SK-N-SH (cell line): ENCODE measurements at regions not wholly inside any gene's neighbourhood (a gene's known extent, or its start where the extent isn't known, plus 50 kb on each side); places are given as distances from the start of the nearest gene placed in this dataset.

ENCODE experiments used
- CTCF ChIA-PET: fragments of 300-600, 350-600 bp; formaldehyde crosslinking; extraction: SDS; loops from one replicate; lab custom pipeline; 2021; lab: Yijun Ruan, JAX
- POLR2A ChIA-PET: fragments of 350-600 bp; sonication (Branson Sonifier 250); formaldehyde crosslinking; extraction: SDS; loops from one replicate; lab custom pipeline; 2020; ENCODE audit warnings: antibody characterized with exemption, inconsistent platforms; lab: Yijun Ruan, JAX
- DNase-seq: peaks from one replicate; pipeline ENCODE4 v3.0.0; 2012
- H2AFZ ChIP-seq: fragments of 200-600 bp; sonication (generic); 2 replicates; pipeline ENCODE4 v1.8.1; 2016; ENCODE audit warnings: antibody characterized with exemption, mild to moderate bottlenecking, low read depth
- H3F3A ChIP-seq: fragments of 200-600 bp; sonication (generic); replicated peaks from 2 replicates; pipeline ENCODE3; 2016; ENCODE audit warnings: antibody characterized with exemption, mild to moderate bottlenecking; ENCODE audit not compliant: insufficient read depth
- H3K27ac ChIP-seq, 2 experiments: fragments of 200-500 bp in 1 of 2; fragments of 200-600 bp in 1 of 2; sonication (Bioruptor generic) in 1 of 2; sonication (generic), shearing (Covaris generic) in 1 of 2; 2 replicates each; pipeline versions ENCODE4 v1.5.1 to v1.6.1; 2014 to 2016; ENCODE audit warnings: low read depth in 2 of 2, inconsistent platforms in 1 of 2, low read length in 1 of 2, mild to moderate bottlenecking in 1 of 2, mixed read lengths in 1 of 2
- H3K27me3 ChIP-seq: fragments of 200-600 bp; sonication (generic), shearing (Covaris generic); 2 replicates; pipeline ENCODE4 v1.6.1; 2016; ENCODE audit warnings: mixed run types; ENCODE audit not compliant: insufficient read depth
- H3K36me3 ChIP-seq, 2 experiments: fragments of 200-500 bp in 1 of 2; fragments of 200-600 bp in 1 of 2; sonication (Bioruptor generic) in 1 of 2; sonication (generic) in 1 of 2; replicated peaks in 1 of 2; 2 replicates each; pipeline versions ENCODE3 to v1.5.1; 2014 to 2016; ENCODE audit warnings: low read length in 1 of 2, mild to moderate bottlenecking in 1 of 2; ENCODE audit not compliant: insufficient read depth in 2 of 2, control insufficient read depth in 1 of 2
- H3K4me1 ChIP-seq, 2 experiments: fragments of 200-500 bp in 1 of 2; fragments of 200-600 bp in 1 of 2; sonication (Bioruptor generic) in 1 of 2; sonication (generic), shearing (Covaris generic) in 1 of 2; 2 replicates each; pipeline versions ENCODE4 v1.5.1 to v1.6.1; 2014 to 2016; ENCODE audit warnings: low read depth in 1 of 2, low read length in 1 of 2, mixed run types in 1 of 2; ENCODE audit not compliant: insufficient read depth in 2 of 2, control insufficient read depth in 1 of 2
- H3K4me2 ChIP-seq: fragments of 200-600 bp; sonication (generic), shearing (Covaris generic); 2 replicates; pipeline ENCODE4 v1.6.1; 2017; ENCODE audit warnings: mixed run types
- H3K4me3 ChIP-seq, 2 experiments: fragments of 200-500 bp in 1 of 2; fragments of 200-600 bp in 1 of 2; sonication (Bioruptor generic) in 1 of 2; sonication (generic), shearing (Covaris generic) in 1 of 2; 2 replicates each; pipeline versions ENCODE4 v1.5.1 to v1.8.1; 2014 to 2016; ENCODE audit warnings: low read depth in 2 of 2, inconsistent platforms in 1 of 2, low read length in 1 of 2, mild to moderate bottlenecking in 1 of 2, mixed read lengths in 1 of 2, moderate library complexity in 1 of 2
- H3K79me2 ChIP-seq: fragments of 200-600 bp; sonication (generic); 2 replicates; pipeline ENCODE4 v1.8.1; 2017; ENCODE audit warnings: mild to moderate bottlenecking; ENCODE audit not compliant: insufficient read depth
- H3K9ac ChIP-seq: fragments of 200-600 bp; sonication (generic); 2 replicates; pipeline ENCODE4 v1.6.1; 2017; ENCODE audit warnings: mixed run types
- H3K9me2 ChIP-seq: fragments of 200-600 bp; sonication (generic); 2 replicates; pipeline ENCODE4 v1.6.1; 2017; ENCODE audit warnings: mixed run types
- H3K9me3 ChIP-seq: fragments of 200-600 bp; sonication (generic); 2 replicates; pipeline ENCODE4 v1.6.1; 2017; ENCODE audit warnings: mixed run types, mild to moderate bottlenecking, moderate library complexity
- H4K20me1 ChIP-seq: fragments of 200-600 bp; sonication (generic); 2 replicates; pipeline ENCODE4 v1.6.1; 2017; ENCODE audit warnings: mild to moderate bottlenecking, mixed run types; ENCODE audit not compliant: insufficient read depth
- CHD2 ChIP-seq: fragments of 150-350 bp; IDR thresholded peaks from 2 replicates; pipeline ENCODE4 v1.6.1; 2018; ENCODE audit warnings: low read length; ENCODE audit not compliant: partially characterized antibody
- CTCF ChIP-seq: fragments of 200-600 bp; sonication (generic); IDR thresholded peaks from 2 replicates; pipeline ENCODE4 v1.6.1; 2017; ENCODE audit warnings: antibody characterized with exemption, mild to moderate bottlenecking, moderate library complexity
- ELF1 ChIP-seq: IDR thresholded peaks from 2 replicates; pipeline ENCODE4 v1.4.0; 2012
- EZH2phosphoT487 ChIP-seq: fragments of 200-600 bp; sonication (generic); IDR thresholded peaks from 2 replicates; pipeline ENCODE4 v1.6.1; 2017; ENCODE audit warnings: low read depth, mixed run types, mild to moderate bottlenecking, antibody characterized with exemption, moderate library complexity, borderline replicate concordance
- FOSL2 ChIP-seq: IDR thresholded peaks from 2 replicates; pipeline ENCODE4 v1.4.0; 2012; ENCODE audit warnings: low read depth, mild to moderate bottlenecking, moderate library complexity, borderline replicate concordance
- GABPA ChIP-seq: IDR thresholded peaks from 2 replicates; pipeline ENCODE4 v1.4.0; 2012; ENCODE audit warnings: low read depth, mild to moderate bottlenecking
- JUND ChIP-seq: IDR thresholded peaks from 2 replicates; pipeline ENCODE4 v1.4.0; 2012
- MXI1 ChIP-seq: IDR thresholded peaks from 2 replicates; pipeline ENCODE4 v1.6.1; 2012; ENCODE audit warnings: mild to moderate bottlenecking, low read depth, low read length, improper control_type of control experiment
- NFIC ChIP-seq: IDR thresholded peaks from 2 replicates; pipeline ENCODE4 v1.4.0; 2012; ENCODE audit warnings: borderline replicate concordance
- PBX3 ChIP-seq: IDR thresholded peaks from 2 replicates; pipeline ENCODE4; 2012
- TCF12 ChIP-seq: IDR thresholded peaks from 2 replicates; pipeline ENCODE4 v1.4.0; 2012
- USF1 ChIP-seq: IDR thresholded peaks from 2 replicates; pipeline ENCODE4 v1.4.0; 2012; ENCODE audit warnings: low read depth, borderline replicate concordance
- ZBTB33 ChIP-seq: IDR thresholded peaks from 2 replicates; pipeline ENCODE4 v1.4.0; 2012; ENCODE audit warnings: low read depth, borderline replicate concordance
- WGBS: methylation state at CpG from one replicate; pipeline ENCODE4 v1.1.6; 2017; ENCODE audit warnings: low lambda C conversion rate; 5-methylcytosine and 5-hydroxymethylcytosine counted together

GRCh38 chr5:133830911-133831310 is 137.5 kb downstream of the C5orf15 start:
- 54% methylated on average over 3 of the region's 3 CpGs for WGBS
- Histone ChIP-seq H2AFZ (no peak overlapping the region), H3K4me1 (peaks cover 0 to 1% of the 10 kb centered on the region in 2 experiments; a peak in 1 of 4 replicates), H3K9ac (no peak overlapping the region), H3K27me3 (no peaks in the 10 kb centered on the region), H3F3A (no peaks in the 10 kb centered on the region), H3K4me2 (no peak overlapping the region), H3K4me3 (no peak overlapping the region), H3K27ac (no peak overlapping the region), H3K9me3 (no peaks in the 10 kb centered on the region), H4K20me1 (no peaks in the 10 kb centered on the region), H3K79me2 (no peaks in the 10 kb centered on the region), H3K36me3 (no peaks in the 10 kb centered on the region), H3K9me2 (no peaks in the 10 kb centered on the region)
- DNase-seq, result no peak
- ChIA-PET POLR2A (no interaction called here), CTCF (interaction anchor here (1.1 to 1.4 kb wide), 2 partner anchors 9 to 13 kb away, joined by 3 to 5 read pairs; no protein-coding TSS in a partner anchor)
- no peak for TF ChIP-seq ZBTB33
- TF ChIP-seq JUND, result no peak
- no peak for TF ChIP-seq ELF1
- TF ChIP-seq PBX3, result no peak
- no peak for TF ChIP-seq USF1
- no peak for TF ChIP-seq FOSL2
- TF ChIP-seq NFIC, result no peak

- H4K20me1 ChIP-seq, result no peaks in the 10 kb centered on the region
- H3K4me2 ChIP-seq, result no peak overlapping the region
- H3K9me3 ChIP-seq, result no peaks in the 10 kb centered on the region
- ChIA-PET POLR2A (no interaction called here), CTCF (no interaction called here)
- H3F3A ChIP-seq, result no peaks in the 10 kb centered on the region
- WGBS, result 51% methylated on average over 3 of the region's 3 CpGs
- TF ChIP-seq MXI1, result no peak
- no peak for TF ChIP-seq EZH2phosphoT487
- TF ChIP-seq CTCF, result no peak
- no peak for TF ChIP-seq GABPA
- TF ChIP-seq CHD2, result no peak
- no peak for TF ChIP-seq TCF12
- no peak overlapping the region for H3K27ac ChIP-seq
- no peaks in the 10 kb centered on the region for H3K27me3 ChIP-seq
- peaks cover 0 to 7% of the 10 kb centered on the region in 2 experiments; a peak in 1 of 4 replicates for H3K4me1 ChIP-seq
- no peak overlapping the region for H3K4me3 ChIP-seq
- DNase-seq, result no peak
- H2AFZ ChIP-seq, result no peak overlapping the region
- no peak overlapping the region for H3K9ac ChIP-seq
- H3K9me2 ChIP-seq, result no peaks in the 10 kb centered on the region
- no peaks in the 10 kb centered on the region for H3K79me2 ChIP-seq
- H3K36me3 ChIP-seq, result no peaks in the 10 kb centered on the region
Observed at GRCh38 chr5:133830281-133830680, 138.1 kb downstream of the C5orf15 start.
